K562 (cell line): ENCODE measurements at regions not wholly inside any gene's neighbourhood (a gene's known extent, or its start where the extent isn't known, plus 50 kb on each side); places are given as distances from the start of the nearest gene placed in this dataset.

Source experiments
- ATAC-seq: fragments of 200-7000 bp; cut with Tn5 transposase; 3 replicates; pipeline ENCODE4 v1.9.1; 2020; ENCODE audit warnings: moderate library complexity
- BruUV-seq: library from RNA; stranded (reverse); fragments of 400-500 nt; replicated peaks from 2 replicates; lab custom pipeline; 2021; lab: Mats Ljungman, UMichigan
- CTCF ChIA-PET: fragments of 300-600 bp; formaldehyde crosslinking; extraction: SDS; loops from one replicate; lab custom pipeline; 2021; ENCODE audit warnings: low intra/inter-chr PET ratio; lab: Yijun Ruan, JAX
- POLR2A ChIA-PET: fragments of 300-600, 350-650 bp; sonication (Branson Sonifier 250); formaldehyde crosslinking; extraction: SDS; loops from one replicate; lab custom pipeline; 2021; ENCODE audit warnings: antibody characterized with exemption, inconsistent platforms; lab: Yijun Ruan, JAX
- DNase-seq, 4 experiments: peaks; one replicate each; pipeline versions ENCODE4 v3.0.0 to v3.0.0-alpha.2; 2011 to 2018; ENCODE audit warnings: low spot score in 3 of 4, mixed read lengths in 3 of 4; ENCODE audit errors: extremely low read depth in 1 of 4
- FAIRE-seq: peaks from 2 replicates; lab custom pipeline; 2011; peaks lifted over from hg19 to GRCh38; lab: Jason Lieb, UNC
- H2AFZ ChIP-seq: 2 replicates; pipeline ENCODE4 v1.6.0; 2011; ENCODE audit warnings: low read depth, low read length, control low read depth, inconsistent platforms
- H3K27ac ChIP-seq: fragments of 200-600 bp; 3 replicates; pipeline ENCODE4 v1.8.0; 2011; ENCODE audit warnings: low read depth, mild to moderate bottlenecking, control low read depth, inconsistent platforms, low read length, moderate library complexity, mixed read lengths; ENCODE audit errors: extremely low read depth
- H3K27me3 ChIP-seq, 2 experiments: fragments of 300-600 bp in 1 of 2; 2 replicates in 1 of 2; 3 replicates in 1 of 2; pipeline versions ENCODE4 v1.6.0 to v1.8.0; 2011; ENCODE audit warnings: inconsistent platforms in 2 of 2, low read length in 2 of 2, mild to moderate bottlenecking in 1 of 2, mixed read lengths in 1 of 2, moderate library complexity in 1 of 2; ENCODE audit not compliant: control insufficient read depth in 2 of 2, insufficient read depth in 2 of 2
- H3K36me3 ChIP-seq: fragments of 300-600 bp; 3 replicates; pipeline ENCODE4 v1.8.0; 2011; ENCODE audit warnings: mild to moderate bottlenecking, low read length, inconsistent platforms; ENCODE audit not compliant: control insufficient read depth, insufficient read depth
- H3K4me1 ChIP-seq, 2 experiments: fragments of 200-600 bp in 1 of 2; replicated peaks in 1 of 2; 2 replicates in 1 of 2; 3 replicates in 1 of 2; pipeline versions ENCODE4 v1.5.1 to v1.8.0; 2011; ENCODE audit warnings: inconsistent platforms in 2 of 2, low read length in 2 of 2, mild to moderate bottlenecking in 1 of 2, mixed read lengths in 1 of 2, moderate library complexity in 1 of 2; ENCODE audit not compliant: control insufficient read depth in 2 of 2, insufficient read depth in 2 of 2
- H3K4me2 ChIP-seq: 2 replicates; pipeline ENCODE4 v1.6.1; 2011; ENCODE audit warnings: low read length, control low read depth, inconsistent platforms, mixed read lengths; ENCODE audit not compliant: insufficient read depth
- H3K4me3 ChIP-seq: fragments of 200-600 bp; sonication (generic), shearing (Covaris generic); 2 replicates; pipeline ENCODE4 v1.5.1; 2016; ENCODE audit warnings: control low read depth, inconsistent platforms
- H3K79me2 ChIP-seq: fragments of 200-600 bp; 3 replicates; pipeline ENCODE4 v1.8.0; 2011; ENCODE audit warnings: low read length, inconsistent platforms; ENCODE audit not compliant: control insufficient read depth, insufficient read depth
- H3K9ac ChIP-seq, 2 experiments: 2 replicates each; pipeline versions ENCODE4 v1.6.0 to v1.6.1; 2011; ENCODE audit warnings: low read depth in 2 of 2, low read length in 2 of 2, control low read depth in 1 of 2, inconsistent platforms in 1 of 2, mild to moderate bottlenecking in 1 of 2, mixed read lengths in 1 of 2; ENCODE audit not compliant: insufficient read depth in 1 of 2
- H3K9me1 ChIP-seq: one replicate; pipeline ENCODE4 v1.6.0; 2011; ENCODE audit warnings: inconsistent platforms, mild to moderate bottlenecking, low read length, moderate library complexity; ENCODE audit not compliant: control insufficient read depth, insufficient read depth
- H3K9me3 ChIP-seq: replicated peaks from 2 replicates; pipeline ENCODE4 v1.5.1; 2011; ENCODE audit warnings: low read depth, low read length, inconsistent platforms; ENCODE audit not compliant: control insufficient read depth, insufficient read depth
- H4K20me1 ChIP-seq: replicated peaks from 2 replicates; pipeline ENCODE4 v1.6.1; 2011; ENCODE audit warnings: low read length, inconsistent platforms, mixed read lengths; ENCODE audit not compliant: control insufficient read depth, insufficient read depth
- BRD9 ChIP-seq: fragments of 450-650 bp; IDR thresholded peaks from 2 replicates; pipeline ENCODE4 v1.6.1; 2018; ENCODE audit warnings: low read depth; ENCODE audit not compliant: partially characterized antibody
- C11orf30 ChIP-seq: fragments of 450-650 bp; IDR thresholded peaks from 2 replicates; pipeline ENCODE4 v1.6.1; 2016; ENCODE audit warnings: low read depth, mild to moderate bottlenecking
- EP400 ChIP-seq: fragments of 450-650 bp; IDR thresholded peaks from 2 replicates; pipeline ENCODE4 v1.6.1; 2017; ENCODE audit warnings: antibody characterized with exemption, mild to moderate bottlenecking, moderate library complexity
- HCFC1 ChIP-seq: IDR thresholded peaks from 2 replicates; pipeline ENCODE4 v1.6.1; 2012; ENCODE audit warnings: low read depth, low read length, improper control_type of control experiment
- MAFF ChIP-seq: IDR thresholded peaks from 2 replicates; pipeline ENCODE4 v1.6.1; 2012; ENCODE audit warnings: low read length, improper control_type of control experiment
- MAZ ChIP-seq, 2 experiments: fragments of 450-650 bp in 1 of 2; sonication (generic) in 1 of 2; formaldehyde crosslinking; IDR thresholded peaks in 1 of 2; conservative IDR thresholded peaks in 1 of 2; 2 replicates each; pipeline versions ENCODE4 v1.4.0 to v1.5.0; 2020; ENCODE audit warnings: mild to moderate bottlenecking in 1 of 2, missing genetic modification reagents in 1 of 2
- NCOA6 ChIP-seq: fragments of 450-650 bp; IDR thresholded peaks from 2 replicates; pipeline ENCODE4 v1.6.1; 2017; ENCODE audit warnings: mild to moderate bottlenecking
- TCF7L2 ChIP-seq: fragments of 150-350 bp; IDR thresholded peaks from 2 replicates; pipeline ENCODE4 v1.6.1; 2016; ENCODE audit warnings: low read depth, mild to moderate bottlenecking, low read length, moderate library complexity
- ZFP36 ChIP-seq: fragments of 150-350 bp; IDR thresholded peaks from 2 replicates; pipeline ENCODE4 v1.6.1; 2018; ENCODE audit warnings: low read length, low read depth; ENCODE audit not compliant: partially characterized antibody
- ZNF282 ChIP-seq: sonication (generic); formaldehyde crosslinking; IDR thresholded peaks from 2 replicates; pipeline ENCODE4 v1.8.1; 2023; ENCODE audit warnings: missing genetic modification reagents
- ZNF316 ChIP-seq: fragments of 450-650 bp; IDR thresholded peaks from 2 replicates; pipeline ENCODE4 v1.6.1; 2016
- WGBS: fragments of 100-300 bp; shearing (Covaris generic); methylation state at CpG from one replicate; pipeline ENCODE4 v1.1.6; 2016; ENCODE audit warnings: low coverage, mixed read lengths; ENCODE audit not compliant: insufficient coverage; ENCODE audit errors: missing lambda C conversion rate; 5-methylcytosine and 5-hydroxymethylcytosine counted together
- in situ Hi-C: fragments of 300-500 bp; cut with MboI; formaldehyde crosslinking; loops from 4 replicates; pipeline ENCODE4 v1.15.0; 2018; ENCODE audit warnings: inconsistent platforms, mixed read lengths
- intact Hi-C: fragments of 100-400 bp; cut with micrococcal nuclease; formaldehyde crosslinking; loops from 2 replicates; pipeline ENCODE4 v1.14.2; 2022
- TF ChIP-seq, protein P1 (sequence below): fragments of 450-650 bp; formaldehyde crosslinking; IDR thresholded peaks from 2 replicates; pipeline ENCODE4 v1.4.0; 2022; ENCODE audit warnings: mild to moderate bottlenecking, moderate library complexity
- TF ChIP-seq, protein P2 (sequence below), 2 experiments: fragments of 450-650 bp; IDR thresholded peaks; 2 replicates each; pipeline ENCODE4 v1.6.1; 2016
- TF ChIP-seq, protein P3 (sequence below): fragments of 250-450 bp; sonication (Bioruptor Pico); IDR thresholded peaks from 2 replicates; pipeline ENCODE4 v1.9.0; 2021; ENCODE audit warnings: mild to moderate bottlenecking, inconsistent platforms

DNA sequence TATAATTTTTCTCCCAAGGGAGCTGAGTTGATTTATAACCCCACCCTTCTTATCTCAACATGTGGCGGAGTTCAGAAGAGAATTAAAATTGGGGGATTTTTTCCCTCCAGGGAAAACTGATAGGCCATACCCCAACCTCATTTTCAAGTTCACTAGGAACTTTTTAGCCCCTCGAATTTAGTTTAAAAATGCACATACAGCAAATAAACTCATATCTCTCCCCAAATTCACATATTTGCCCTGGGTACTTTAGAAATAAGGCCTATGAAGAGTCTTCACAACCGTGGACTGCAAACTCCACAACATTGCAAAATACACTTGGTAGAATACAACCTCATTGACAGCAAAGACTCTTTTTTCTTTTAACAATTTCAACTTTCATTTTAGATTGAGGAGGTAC is 206.7 kb upstream of the LEF1 start:
- TF ChIP-seq, protein P1, sequence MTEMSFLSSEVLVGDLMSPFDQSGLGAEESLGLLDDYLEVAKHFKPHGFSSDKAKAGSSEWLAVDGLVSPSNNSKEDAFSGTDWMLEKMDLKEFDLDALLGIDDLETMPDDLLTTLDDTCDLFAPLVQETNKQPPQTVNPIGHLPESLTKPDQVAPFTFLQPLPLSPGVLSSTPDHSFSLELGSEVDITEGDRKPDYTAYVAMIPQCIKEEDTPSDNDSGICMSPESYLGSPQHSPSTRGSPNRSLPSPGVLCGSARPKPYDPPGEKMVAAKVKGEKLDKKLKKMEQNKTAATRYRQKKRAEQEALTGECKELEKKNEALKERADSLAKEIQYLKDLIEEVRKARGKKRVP (CRISPR knock-in tag): no peak
- TF ChIP-seq ZNF316 (peak; percentile 67), C11orf30 (peak; percentile 28; the same call in 1 of the 2 replicates), MAFF (peak; percentile 42; the same call in 1 of the 2 replicates)
- 15% methylated on average over 3 of the region's 3 CpGs for WGBS
- Histone ChIP-seq H2AFZ (no peak overlapping the region), H4K20me1 (no peaks in the 10 kb centered on the region), H3K9me3 (no peaks in the 10 kb centered on the region), H3K27me3 (peaks cover 0 to 6% of the 10 kb centered on the region in 2 experiments; a peak in 1 of 5 replicates), H3K4me3 (no peak overlapping the region), H3K4me1 (0 out of 5 replicates have a peak, but pooled peaks cover 0 to under 1% of the 10 kb centered on the region in 2 experiments), H3K36me3 (no peaks in the 10 kb centered on the region), H3K27ac (no peak overlapping the region), H3K9me1 (no peaks in the 10 kb centered on the region), H3K4me2 (no peak overlapping the region), H3K79me2 (no peaks in the 10 kb centered on the region), H3K9ac (no peak overlapping the region)
- CTCF ChIA-PET: no interaction called here
- no peak for DNase-seq
- POLR2A ChIA-PET: no interaction called here
- FAIRE-seq: no peak
- ATAC-seq: no peak
- no TSS peak for BruUV-seq
- intact Hi-C loops (no loop called here), in situ Hi-C loops (no loop called here)

DNA sequence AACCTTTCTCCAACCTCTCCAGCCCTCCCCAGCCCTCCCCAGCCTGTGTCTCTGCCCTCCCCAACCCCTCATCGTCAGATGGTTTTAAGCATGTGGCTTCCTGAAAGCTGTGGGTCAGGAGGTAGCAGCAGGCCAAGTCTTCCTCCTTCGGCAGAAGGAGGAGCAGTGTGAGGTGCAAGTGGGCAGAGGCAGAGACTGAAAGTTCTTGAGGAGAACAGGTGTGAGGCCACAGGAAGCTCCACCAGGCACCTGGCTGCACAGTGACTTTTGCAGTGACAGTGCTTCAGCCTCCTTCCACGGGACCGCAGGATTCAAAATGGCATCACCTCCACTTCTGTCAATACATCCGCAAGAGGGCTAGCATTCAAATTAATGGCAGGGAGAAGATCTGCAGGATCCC is 203.9 kb upstream of the LEF1 start:
- ChIA-PET CTCF (no interaction called here), POLR2A (no interaction called here)
- peaks cover 0 to 3% of the 10 kb centered on the region in 2 experiments; a peak in 1 of 5 replicates for H3K4me1 ChIP-seq
- no peaks in the 10 kb centered on the region for H3K9me1 ChIP-seq
- 61% methylated on average over 5 of the region's 5 CpGs for WGBS
- H3K4me3 ChIP-seq: no peak overlapping the region
- no TSS peak for BruUV-seq
- DNase-seq (no peak), FAIRE-seq (no peak), ATAC-seq (no peak)
- H3K36me3 ChIP-seq: no peaks in the 10 kb centered on the region
- H2AFZ ChIP-seq: no peak overlapping the region
- no peak overlapping the region for H3K4me2 ChIP-seq
- no peaks in the 10 kb centered on the region for H3K79me2 ChIP-seq
- no peaks in the 10 kb centered on the region for H3K27me3 ChIP-seq
- intact Hi-C loops: no loop called here
- no peaks in the 10 kb centered on the region for H4K20me1 ChIP-seq
- in situ Hi-C loops: no loop called here
- H3K9ac ChIP-seq: no peak overlapping the region
- no peak overlapping the region for H3K27ac ChIP-seq
- H3K9me3 ChIP-seq: no peaks in the 10 kb centered on the region
- no peak for TF ChIP-seq TCF7L2
- no peak for TF ChIP-seq MAZ (CRISPR knock-in tag; conservative IDR thresholded peaks at IDR 0.05 in 1 of 2, IDR thresholded peaks at IDR 0.05 in 1 of 2)
- TF ChIP-seq, protein P2, sequence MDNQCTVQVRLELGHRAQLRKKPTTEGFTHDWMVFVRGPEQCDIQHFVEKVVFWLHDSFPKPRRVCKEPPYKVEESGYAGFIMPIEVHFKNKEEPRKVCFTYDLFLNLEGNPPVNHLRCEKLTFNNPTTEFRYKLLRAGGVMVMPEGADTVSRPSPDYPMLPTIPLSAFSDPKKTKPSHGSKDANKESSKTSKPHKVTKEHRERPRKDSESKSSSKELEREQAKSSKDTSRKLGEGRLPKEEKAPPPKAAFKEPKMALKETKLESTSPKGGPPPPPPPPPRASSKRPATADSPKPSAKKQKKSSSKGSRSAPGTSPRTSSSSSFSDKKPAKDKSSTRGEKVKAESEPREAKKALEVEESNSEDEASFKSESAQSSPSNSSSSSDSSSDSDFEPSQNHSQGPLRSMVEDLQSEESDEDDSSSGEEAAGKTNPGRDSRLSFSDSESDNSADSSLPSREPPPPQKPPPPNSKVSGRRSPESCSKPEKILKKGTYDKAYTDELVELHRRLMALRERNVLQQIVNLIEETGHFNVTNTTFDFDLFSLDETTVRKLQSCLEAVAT (IDR thresholded peaks at IDR 0.05): no peak
- no peak for TF ChIP-seq ZNF282 (CRISPR knock-in tag)
- no peak for TF ChIP-seq EP400
- no peak for TF ChIP-seq HCFC1
- no peak for TF ChIP-seq BRD9
- TF ChIP-seq NCOA6: no peak
- TF ChIP-seq, protein P3, sequence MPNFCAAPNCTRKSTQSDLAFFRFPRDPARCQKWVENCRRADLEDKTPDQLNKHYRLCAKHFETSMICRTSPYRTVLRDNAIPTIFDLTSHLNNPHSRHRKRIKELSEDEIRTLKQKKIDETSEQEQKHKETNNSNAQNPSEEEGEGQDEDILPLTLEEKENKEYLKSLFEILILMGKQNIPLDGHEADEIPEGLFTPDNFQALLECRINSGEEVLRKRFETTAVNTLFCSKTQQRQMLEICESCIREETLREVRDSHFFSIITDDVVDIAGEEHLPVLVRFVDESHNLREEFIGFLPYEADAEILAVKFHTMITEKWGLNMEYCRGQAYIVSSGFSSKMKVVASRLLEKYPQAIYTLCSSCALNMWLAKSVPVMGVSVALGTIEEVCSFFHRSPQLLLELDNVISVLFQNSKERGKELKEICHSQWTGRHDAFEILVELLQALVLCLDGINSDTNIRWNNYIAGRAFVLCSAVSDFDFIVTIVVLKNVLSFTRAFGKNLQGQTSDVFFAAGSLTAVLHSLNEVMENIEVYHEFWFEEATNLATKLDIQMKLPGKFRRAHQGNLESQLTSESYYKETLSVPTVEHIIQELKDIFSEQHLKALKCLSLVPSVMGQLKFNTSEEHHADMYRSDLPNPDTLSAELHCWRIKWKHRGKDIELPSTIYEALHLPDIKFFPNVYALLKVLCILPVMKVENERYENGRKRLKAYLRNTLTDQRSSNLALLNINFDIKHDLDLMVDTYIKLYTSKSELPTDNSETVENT: no peak
- TF ChIP-seq ZFP36: no peak
